NCI-H1417 (cell line): ENCODE measurements at regions not wholly inside any gene's neighbourhood (a gene's known extent, or its start where the extent isn't known, plus 50 kb on each side); places are given as distances from the start of the nearest gene placed in this dataset.

Experiments used
- DNase-seq, 3 experiments: peaks; one replicate each; lab custom pipeline; 2025; lab: John Stamatoyannopoulos, UW

DNA sequence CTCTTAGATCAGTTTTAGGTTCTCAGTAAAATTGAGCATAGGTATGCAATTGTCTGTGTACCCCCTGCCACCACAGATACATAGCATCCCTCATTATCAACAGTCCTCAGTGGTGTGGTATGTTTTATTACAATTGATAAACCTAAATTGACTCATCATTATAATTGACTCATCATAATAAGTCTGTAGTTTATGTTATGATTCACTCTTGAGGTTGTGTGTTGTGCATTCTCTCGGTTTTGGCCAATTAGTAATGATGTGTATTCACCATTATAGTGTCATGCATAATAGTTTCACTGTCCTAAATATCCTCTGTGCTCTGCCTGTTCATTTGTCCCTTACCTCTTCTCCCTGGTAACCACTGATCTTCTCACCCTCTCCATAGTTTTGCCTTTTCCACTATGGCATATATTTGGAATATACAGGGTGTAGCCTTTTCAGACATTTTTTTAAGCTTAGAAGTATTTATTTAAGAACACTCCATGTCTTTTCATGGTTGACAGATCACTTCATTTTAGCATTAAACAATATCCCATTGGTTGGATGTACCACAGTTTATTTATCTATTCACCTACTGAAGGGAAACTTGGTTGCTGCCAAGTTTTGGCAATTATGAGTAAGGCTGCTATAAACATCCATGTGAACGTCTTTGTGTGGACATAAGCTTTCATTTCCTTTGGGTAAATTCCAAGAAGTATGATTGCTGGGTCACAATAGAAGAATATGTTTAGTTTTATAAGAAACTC, 1620.6 kb upstream of the MIR17HG start:
- DNase-seq = no peak

GRCh38 chr13:89733829-89734228, 1613.7 kb upstream of the MIR17HG start:
- DNase-seq = no peak

DNA sequence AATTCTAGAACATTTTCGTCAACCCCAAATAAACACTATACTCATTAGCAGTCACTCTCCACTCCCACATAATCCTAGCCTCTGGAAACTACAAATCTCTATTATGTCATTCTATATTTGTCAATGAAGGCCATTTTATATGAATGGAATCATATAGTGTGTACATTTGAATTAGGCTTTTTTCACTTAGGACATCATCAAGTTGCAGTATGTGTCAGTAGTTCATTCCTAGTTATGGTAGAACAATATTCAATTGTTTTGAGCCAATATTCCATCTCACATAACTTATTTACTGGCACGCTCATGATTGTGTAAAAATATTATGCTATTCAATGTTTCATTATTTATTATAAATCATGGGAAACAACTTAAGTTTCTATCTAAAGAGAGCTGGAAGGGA, 1610.4 kb upstream of the MIR17HG start:
- no peak for DNase-seq

DNA sequence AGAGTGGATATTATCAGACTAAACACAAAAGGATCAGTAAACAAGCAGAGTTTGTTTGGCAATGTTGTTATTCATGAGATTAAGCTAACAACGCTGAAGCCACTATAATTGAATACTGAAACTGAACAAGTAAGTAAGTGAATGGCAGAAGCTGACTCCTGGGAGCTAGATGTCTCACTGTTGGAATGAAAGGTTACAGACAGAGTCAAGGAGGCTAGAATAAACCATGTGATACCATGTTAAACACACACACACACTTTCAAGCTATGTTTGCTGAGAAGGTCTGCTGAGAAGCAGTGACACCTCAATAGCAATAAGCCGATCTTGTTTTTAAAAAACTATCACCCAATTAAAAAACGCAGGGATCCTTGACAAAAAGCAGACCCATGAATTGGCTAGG, 1609.4 kb upstream of the MIR17HG start:
- no peak for DNase-seq

- DNase-seq = no peak
Observed at GRCh38 chr13:89740994-89741685, 1606.3 kb upstream of the MIR17HG start.

DNA sequence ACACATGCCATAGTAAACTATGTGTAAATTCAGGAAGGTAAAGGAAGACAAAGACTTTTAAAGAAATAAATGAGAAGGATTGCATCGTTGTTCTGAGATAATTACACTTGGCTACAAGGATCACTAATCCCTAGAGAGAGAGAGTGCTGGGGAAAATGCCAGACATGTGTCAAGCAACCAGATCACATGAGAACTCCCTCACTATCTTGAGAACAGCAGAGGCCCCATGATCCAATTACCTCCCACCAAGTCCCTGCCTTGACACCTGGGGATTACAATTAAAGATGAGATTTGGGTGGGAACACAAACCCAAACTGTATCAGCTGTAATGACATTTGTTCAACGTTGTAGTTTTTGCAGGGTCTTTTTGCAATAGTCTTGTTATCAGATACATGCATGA, 1600.9 kb upstream of the MIR17HG start:
- DNase-seq = no peak

- peak in 1 of 3 experiments; percentile 19 for DNase-seq
Observed at GRCh38 chr13:89748716-89749115, 1598.8 kb upstream of the MIR17HG start.

- DNase-seq = no peak
Observed at GRCh38 chr13:89749888-89750287, 1597.6 kb upstream of the MIR17HG start.

DNA sequence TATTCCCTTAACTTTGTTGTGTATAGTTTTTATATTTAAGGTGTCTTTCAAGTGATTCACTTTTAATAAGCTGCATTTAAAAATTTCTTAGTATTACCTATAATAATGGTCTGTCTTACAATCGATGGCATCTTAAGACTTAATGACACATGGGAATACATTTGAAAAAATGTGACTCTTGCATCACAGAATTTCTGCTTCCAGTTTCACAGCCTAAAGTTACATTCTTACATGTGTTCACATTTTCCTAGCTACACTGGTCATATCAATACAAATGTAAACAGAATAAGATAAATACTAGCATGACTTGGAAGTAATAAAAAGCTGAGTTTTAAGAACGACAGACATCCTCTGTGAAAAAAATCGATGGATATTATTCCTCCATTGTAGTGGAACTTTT, 1597.1 kb upstream of the MIR17HG start:
- DNase-seq = no peak

- DNase-seq = no peak
Observed at GRCh38 chr13:89751432-89751930, 1596.0 kb upstream of the MIR17HG start.

GRCh38 chr13:89752394-89752793, 1595.1 kb upstream of the MIR17HG start:
- DNase-seq = no peak

DNA sequence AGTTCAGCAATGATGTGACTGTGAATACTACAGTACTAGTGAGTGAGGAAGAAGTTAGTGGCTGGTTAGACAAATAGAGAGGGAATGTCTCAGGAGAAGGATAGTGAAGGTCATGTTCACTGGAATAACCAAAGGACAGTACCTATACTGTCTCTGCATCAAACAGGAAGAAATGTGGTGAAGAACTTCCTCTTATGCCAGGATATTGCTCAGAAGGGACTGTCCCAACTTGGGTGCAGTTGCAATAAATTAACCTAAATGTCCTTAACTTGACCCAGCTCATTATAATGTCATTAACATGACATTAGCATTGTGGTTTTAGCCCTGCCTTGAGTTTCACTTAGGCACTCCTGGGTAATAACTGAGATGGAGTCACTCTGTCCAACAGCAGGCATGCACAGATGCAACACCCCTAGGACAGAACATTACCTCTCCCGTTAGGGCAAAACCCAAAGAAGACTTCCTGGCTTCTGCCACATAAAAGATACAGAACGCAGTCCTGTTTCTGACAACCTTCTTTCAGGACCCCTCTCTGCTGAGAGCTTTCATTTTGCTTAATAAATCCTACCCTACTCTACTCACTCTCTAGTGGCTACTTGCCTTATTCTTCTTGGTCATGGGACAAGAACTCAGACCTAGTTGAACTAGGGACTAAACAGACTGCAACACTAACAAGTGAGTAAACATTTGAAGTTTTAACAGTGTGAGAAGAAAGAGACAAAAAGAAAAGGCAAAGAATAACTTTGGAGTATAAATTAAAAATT, 1591.6 kb upstream of the MIR17HG start:
- peak in 1 of 3 experiments; percentile 6 for DNase-seq

DNA sequence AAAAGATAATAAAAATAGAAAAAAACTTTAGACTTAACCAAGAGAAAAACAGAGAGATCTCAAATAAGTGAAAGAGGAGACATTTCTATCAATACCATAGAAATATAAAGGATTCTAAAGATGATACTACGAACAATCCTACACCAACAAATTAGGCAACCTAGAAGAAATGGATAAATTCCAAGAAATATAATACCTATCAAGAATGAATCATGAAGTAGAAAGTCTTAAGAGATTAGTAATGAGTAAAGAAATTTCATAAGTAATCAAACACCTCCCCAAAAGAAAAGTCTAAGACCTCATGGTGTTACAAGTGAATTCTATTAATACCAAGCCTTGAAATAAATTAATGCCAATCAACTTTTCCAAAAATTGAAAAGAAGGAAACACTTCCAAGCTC, 1584.5 kb upstream of the MIR17HG start:
- no peak for DNase-seq

DNA sequence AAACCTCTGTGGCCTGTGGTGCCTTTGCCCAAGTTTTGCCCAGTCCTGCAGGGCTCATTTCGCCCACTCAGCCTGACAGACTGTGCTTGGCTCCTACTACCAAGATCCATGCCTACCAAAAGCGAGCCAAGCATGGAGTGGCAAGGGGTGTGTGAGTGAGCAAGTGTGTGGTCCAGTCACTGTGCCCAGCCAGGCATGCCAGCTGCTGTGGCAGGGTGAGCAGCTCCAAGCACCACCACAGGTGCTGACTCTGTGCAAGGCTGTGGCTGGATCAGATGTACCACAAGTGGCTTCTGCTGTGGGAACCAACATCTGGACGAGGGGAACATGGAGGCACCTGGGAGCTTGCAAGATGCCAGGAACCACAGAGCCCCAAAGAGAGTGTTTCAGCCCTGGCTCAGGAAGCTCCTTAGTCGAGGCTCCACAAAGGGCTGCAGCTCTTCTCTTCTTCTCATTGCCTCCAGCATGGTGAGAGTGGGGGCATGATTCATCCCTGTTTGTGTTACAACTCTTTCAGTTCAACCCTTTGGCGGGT, 1564.2 kb upstream of the MIR17HG start:
- DNase-seq = no peak

- DNase-seq = no peak
Observed at GRCh38 chr13:89784161-89784809, 1563.2 kb upstream of the MIR17HG start.

- DNase-seq = no peak
Observed at GRCh38 chr13:89786531-89786930, 1561.0 kb upstream of the MIR17HG start.

DNA sequence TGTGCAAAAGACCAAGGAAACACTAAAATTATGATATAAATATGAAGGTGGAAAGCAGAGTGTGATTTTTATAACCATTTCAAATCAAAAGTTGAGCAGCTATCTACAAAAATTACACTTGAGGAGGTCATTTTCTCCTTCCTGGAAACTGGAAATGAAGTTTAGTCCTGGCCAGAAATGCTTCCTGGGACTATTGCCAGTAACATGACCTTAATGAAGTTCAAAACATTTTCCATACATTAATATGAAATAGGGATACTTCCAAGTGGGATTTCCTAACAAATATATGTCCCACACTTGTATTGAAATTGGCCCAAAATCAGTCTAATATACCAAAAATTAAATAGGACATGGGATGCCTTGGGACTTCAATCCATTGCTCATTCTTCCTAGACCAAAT, 1556.8 kb upstream of the MIR17HG start:
- DNase-seq = no peak

DNA sequence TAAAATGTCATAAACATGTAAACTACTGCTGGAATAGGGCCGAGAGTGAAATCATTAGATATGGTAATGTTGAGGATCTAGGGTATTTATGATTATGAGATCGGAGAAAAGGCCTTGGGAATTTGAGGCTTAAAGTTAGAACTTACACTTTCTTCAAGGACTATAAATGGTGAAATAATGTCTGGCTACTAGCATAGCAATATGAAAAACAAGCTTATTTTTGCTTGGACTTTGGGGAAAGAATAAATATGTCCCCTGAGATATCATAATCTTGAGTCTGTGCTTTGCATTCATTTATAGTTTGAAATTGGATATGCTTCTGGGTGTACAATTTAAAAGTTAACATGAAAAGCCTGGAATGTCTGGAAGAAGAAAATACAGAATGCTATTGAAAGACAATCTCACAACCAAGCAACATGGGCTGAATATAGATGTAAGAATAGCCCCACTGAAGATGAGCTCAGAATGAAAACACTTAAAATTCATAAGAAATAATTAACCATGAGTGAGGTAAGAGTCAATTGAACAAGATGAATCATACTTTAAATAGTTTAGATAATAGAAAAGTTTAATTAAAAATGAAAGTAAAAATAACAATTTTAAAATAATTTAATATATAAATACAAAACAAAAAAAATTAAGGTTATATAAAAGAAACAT, 1555.4 kb upstream of the MIR17HG start:
- DNase-seq = no peak

- no peak for DNase-seq
Observed at GRCh38 chr13:89796196-89796595, 1551.3 kb upstream of the MIR17HG start.

DNA sequence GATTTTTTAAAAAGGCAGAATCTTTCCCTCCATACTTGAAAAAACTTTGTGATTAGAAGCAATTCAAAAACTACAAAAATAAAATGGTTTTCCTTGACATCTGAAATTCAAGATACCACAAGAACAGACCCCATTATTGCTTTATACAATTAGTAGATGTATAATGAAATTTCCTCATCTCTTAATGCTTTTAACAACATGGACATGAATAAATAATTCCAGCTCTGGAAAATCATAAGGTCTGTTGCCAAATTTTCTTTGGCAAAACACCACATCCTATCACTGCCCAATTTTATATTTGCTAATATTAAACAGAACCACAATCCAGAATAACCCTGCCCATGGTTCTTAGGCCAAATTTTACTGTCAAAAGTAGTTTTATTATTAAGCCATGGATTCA, 1543.6 kb upstream of the MIR17HG start:
- no peak for DNase-seq

GRCh38 chr13:89806594-89806993, 1540.9 kb upstream of the MIR17HG start:
- no peak for DNase-seq
